Progenitor cell of endocrine pancreas (in vitro differentiated cells): ENCODE measurements at regions not wholly inside any gene's neighbourhood (a gene's known extent, or its start where the extent isn't known, plus 50 kb on each side); places are given as distances from the start of the nearest gene placed in this dataset.

Experiments
- DNase-seq: peaks from one replicate; pipeline ENCODE4 v3.0.0; 2021; ENCODE audit warnings: low spot score; ENCODE audit not compliant: unreplicated experiment
- H3K27ac Mint-ChIP-seq: 2 replicates; pipeline ENCODE4 v1.8.0; 2021; ENCODE audit warnings: mild to moderate bottlenecking, moderate library complexity, mixed read lengths
- H3K27me3 Mint-ChIP-seq: 2 replicates; pipeline ENCODE4 v1.8.0; 2021; ENCODE audit warnings: mixed read lengths
- H3K36me3 Mint-ChIP-seq: 2 replicates; pipeline ENCODE4 v1.8.0; 2022; ENCODE audit warnings: mixed read lengths; ENCODE audit not compliant: insufficient read depth
- H3K4me1 Mint-ChIP-seq: 2 replicates; pipeline ENCODE4 v1.8.0; 2021; ENCODE audit warnings: low read depth, mixed read lengths
- H3K4me3 Mint-ChIP-seq: 2 replicates; pipeline ENCODE4 v1.8.0; 2021; ENCODE audit warnings: low read depth, mild to moderate bottlenecking, moderate library complexity, mixed read lengths
- H3K9me3 Mint-ChIP-seq: 2 replicates; pipeline ENCODE4 v1.8.0; 2021; ENCODE audit warnings: low read depth, mixed read lengths
- CTCF ChIP-seq: fragments of 200-600 bp; sonication (generic); IDR thresholded peaks from one replicate; pipeline ENCODE4 v1.5.0; 2021; ENCODE audit warnings: antibody characterized with exemption, mild to moderate bottlenecking; ENCODE audit not compliant: unreplicated experiment

GRCh38 chr3:107453504-107453903 is 69.3 kb upstream of the BBX start:
- H3K9me3 Mint-ChIP-seq = no peaks in the 10 kb centered on the region
- H3K4me3 Mint-ChIP-seq = no peak overlapping the region
- no peak overlapping the region for H3K27ac Mint-ChIP-seq
- no peaks in the 10 kb centered on the region for H3K4me1 Mint-ChIP-seq
- no peak for DNase-seq
- no peaks in the 10 kb centered on the region for H3K27me3 Mint-ChIP-seq
- no peak for TF ChIP-seq CTCF
- H3K36me3 Mint-ChIP-seq = no peaks in the 10 kb centered on the region

GRCh38 chr3:107455621-107456020 is 67.1 kb upstream of the BBX start:
- no peak for DNase-seq
- no peaks in the 10 kb centered on the region for H3K36me3 Mint-ChIP-seq
- no peaks in the 10 kb centered on the region for H3K4me1 Mint-ChIP-seq
- no peak for TF ChIP-seq CTCF
- no peaks in the 10 kb centered on the region for H3K27me3 Mint-ChIP-seq
- no peaks in the 10 kb centered on the region for H3K9me3 Mint-ChIP-seq
- H3K27ac Mint-ChIP-seq = no peak overlapping the region
- no peak overlapping the region for H3K4me3 Mint-ChIP-seq

GRCh38 chr3:107456501-107456900 is 66.3 kb upstream of the BBX start:
- DNase-seq = no peak
- Mint-ChIP-seq H3K27me3 (no peaks in the 10 kb centered on the region), H3K27ac (no peak overlapping the region), H3K9me3 (no peaks in the 10 kb centered on the region), H3K4me3 (no peak overlapping the region), H3K4me1 (no peaks in the 10 kb centered on the region), H3K36me3 (no peaks in the 10 kb centered on the region)
- TF ChIP-seq CTCF = no peak

- Mint-ChIP-seq H3K9me3 (no peaks in the 10 kb centered on the region), H3K36me3 (no peaks in the 10 kb centered on the region), H3K27me3 (no peaks in the 10 kb centered on the region), H3K4me3 (no peak overlapping the region), H3K4me1 (no peaks in the 10 kb centered on the region), H3K27ac (no peak overlapping the region)
- no peak for TF ChIP-seq CTCF
- DNase-seq = no peak
These were observed 63.9 kb upstream of the BBX start for GRCh38 chr3:107458871-107459270.

- H3K4me1 Mint-ChIP-seq = no peaks in the 10 kb centered on the region
- no peak overlapping the region for H3K27ac Mint-ChIP-seq
- no peaks in the 10 kb centered on the region for H3K27me3 Mint-ChIP-seq
- no peaks in the 10 kb centered on the region for H3K9me3 Mint-ChIP-seq
- no peak for TF ChIP-seq CTCF
- H3K36me3 Mint-ChIP-seq = no peaks in the 10 kb centered on the region
- no peak for DNase-seq
- no peak overlapping the region for H3K4me3 Mint-ChIP-seq
These were observed 61.0 kb upstream of the BBX start for GRCh38 chr3:107461721-107462120.
